ENCODE measurements at regions not wholly inside any gene's neighbourhood (a gene's known extent, or its start where the extent isn't known, plus 50 kb on each side); places are given as distances from the start of the nearest gene placed in this dataset.

- ChIA-PET CTCF (interaction anchor here (1.5 kb wide), 1 partner anchor 22 kb away, joined by 3 read pairs; no protein-coding TSS in a partner anchor), POLR2A (no interaction called here)
- H3K9me3 ChIP-seq = no peaks in the 10 kb centered on the region
- FAIRE-seq (no peak), DNase-seq (ENCODE audit: low read depth in 1 of 2, low spot score in 1 of 2) (no peak), ATAC-seq (no peak)
- TF ChIP-seq PBX3 (IDR thresholded peaks at IDR 0.05) (no peak), CBX8 (IDR thresholded peaks at IDR 0.05) (no peak), MAZ (IDR thresholded peaks at IDR 0.05; ENCODE audit: borderline replicate concordance, low read depth, low read length) (no peak), PHF8 (IDR thresholded peaks at IDR 0.05; ENCODE audit: borderline replicate concordance, low read depth) (no peak), EP300 (IDR thresholded peaks at IDR 0.05) (no peak), SREBF2 (IDR thresholded peaks at IDR 0.05) (no peak), CHD2 (IDR thresholded peaks at IDR 0.05; ENCODE audit: low read length, partially characterized antibody) (no peak), RNF2 (IDR thresholded peaks at IDR 0.05; ENCODE audit: borderline replicate concordance, low read depth) (no peak), CEBPB (IDR thresholded peaks at IDR 0.05) (no peak), HEYL (CRISPR knock-in tag; IDR thresholded peaks at IDR 0.05) (no peak), NR3C1 (IDR thresholded peaks at IDR 0.05) (no peak), ZC3H11A (IDR thresholded peaks at IDR 0.05) (no peak), USF2 (IDR thresholded peaks at IDR 0.05) (no peak), KDM1A (IDR thresholded peaks at IDR 0.05; ENCODE audit: low read depth) (no peak)
- H3K4me3 ChIP-seq = no peak overlapping the region
- no peak overlapping the region for H3K27ac ChIP-seq
- no peaks in the 10 kb centered on the region for H3K4me1 ChIP-seq
- no peak overlapping the region for H3K4me2 ChIP-seq
Measured at GRCh38 chr2:154551649-154552048, 146.8 kb upstream of the KCNJ3 start.

GRCh38 chr2:154554046-154554445, 144.4 kb upstream of the KCNJ3 start:
- Histone ChIP-seq H3K9me3 (no peaks in the 10 kb centered on the region), H3K4me1 (no peaks in the 10 kb centered on the region), H3K4me2 (no peak overlapping the region), H3K27ac (no peak overlapping the region), H3K4me3 (no peak overlapping the region)
- CTCF ChIA-PET = no interaction called here
- no peak for DNase-seq (ENCODE audit: low read depth in 1 of 2, low spot score in 1 of 2)
- no peak for TF ChIP-seq CHD4 (IDR thresholded peaks at IDR 0.05; ENCODE audit: borderline replicate concordance)
- no peak for TF ChIP-seq USF2 (IDR thresholded peaks at IDR 0.05)
- TF ChIP-seq HMGXB4 (CRISPR knock-in tag; IDR thresholded peaks at IDR 0.05; ENCODE audit: borderline replicate concordance) = no peak
- TF ChIP-seq ZSCAN20 (CRISPR knock-in tag; IDR thresholded peaks at IDR 0.05) = no peak
- no peak for TF ChIP-seq CHD2 (IDR thresholded peaks at IDR 0.05; ENCODE audit: low read length, partially characterized antibody)
- no peak for TF ChIP-seq ZNF302 (CRISPR knock-in tag; IDR thresholded peaks at IDR 0.05)
- no peak for TF ChIP-seq MYC (IDR thresholded peaks at IDR 0.05; ENCODE audit: borderline replicate concordance, low read length)
- POLR2A ChIA-PET = no interaction called here
- FAIRE-seq = no peak
- no peak for ATAC-seq

- DNase-seq (ENCODE audit: low read depth in 1 of 2, low spot score in 1 of 2) (no peak), ATAC-seq (no peak), FAIRE-seq (no peak)
- H3K4me2 ChIP-seq = no peak overlapping the region
- H3K9me3 ChIP-seq = no peaks in the 10 kb centered on the region
- no peaks in the 10 kb centered on the region for H3K4me1 ChIP-seq
- ChIA-PET CTCF (no interaction called here), POLR2A (no interaction called here)
- no peak overlapping the region for H3K4me3 ChIP-seq
- TF ChIP-seq HOXA7 (CRISPR knock-in tag; IDR thresholded peaks at IDR 0.05) (no peak), NR3C1 (IDR thresholded peaks at IDR 0.05) (no peak), ZC3H11A (IDR thresholded peaks at IDR 0.05) (no peak), RARB (CRISPR knock-in tag; IDR thresholded peaks at IDR 0.05) (no peak), CEBPB (IDR thresholded peaks at IDR 0.05) (no peak), NFE2L2 (conservative IDR thresholded peaks at IDR 0.05; ENCODE audit: low read length) (no peak), PBX3 (IDR thresholded peaks at IDR 0.05) (no peak), ESRRA (IDR thresholded peaks at IDR 0.05; ENCODE audit: borderline replicate concordance, low read length) (no peak), RAD21 (conservative IDR thresholded peaks at IDR 0.05 in 1 of 2, IDR thresholded peaks at IDR 0.05 in 1 of 2) (no peak), FOSB (CRISPR knock-in tag; IDR thresholded peaks at IDR 0.05) (no peak), CHD2 (IDR thresholded peaks at IDR 0.05; ENCODE audit: low read length, partially characterized antibody) (no peak), SMC3 (IDR thresholded peaks at IDR 0.05) (no peak), HDAC2 (IDR thresholded peaks at IDR 0.05) (no peak), HOXB13 (CRISPR knock-in tag; IDR thresholded peaks at IDR 0.05; ENCODE audit: low read depth) (no peak), POLR2A (IDR thresholded peaks at IDR 0.05; ENCODE audit: low read length) (no peak), JUNB (IDR thresholded peaks at IDR 0.05) (no peak), USF2 (IDR thresholded peaks at IDR 0.05) (no peak), NPAS2 (CRISPR knock-in tag; IDR thresholded peaks at IDR 0.05; ENCODE audit: borderline replicate concordance) (no peak)
- H3K27ac ChIP-seq = no peak overlapping the region
- WGBS (ENCODE audit: missing lambda C conversion rate) = 69% methylated on average over 1 of the region's 1 CpG
Measured at GRCh38 chr2:154555710-154556109, 142.8 kb upstream of the KCNJ3 start.

All from A549 (cell line).